ENCODE measurements at regions not wholly inside any gene's neighbourhood (a gene's known extent, or its start where the extent isn't known, plus 50 kb on each side); places are given as distances from the start of the nearest gene placed in this dataset.

GRCh38 chr1:30637183-30637980 lies 86.0 kb downstream of the MATN1 start:
- no peak for DNase-seq

GRCh38 chr1:30636621-30637020 lies 86.8 kb downstream of the MATN1 start:
- no peak for DNase-seq

- DNase-seq: no peak
Observed at GRCh38 chr1:30635391-30635975, 87.9 kb downstream of the MATN1 start.

- no peak for DNase-seq
Observed at GRCh38 chr1:30634507-30634906, 88.9 kb downstream of the MATN1 start.

GRCh38 chr1:30633294-30633693 lies 90.1 kb downstream of the MATN1 start:
- no peak for DNase-seq

- DNase-seq: no peak
Observed at GRCh38 chr1:30632481-30632880, 90.9 kb downstream of the MATN1 start.

GRCh38 chr1:30631700-30632099 lies 91.7 kb downstream of the MATN1 start:
- no peak for DNase-seq

GRCh38 chr1:30629501-30629900 lies 93.9 kb downstream of the MATN1 start:
- no peak for DNase-seq

- no peak for DNase-seq
Observed at GRCh38 chr1:30627994-30628393, 95.4 kb downstream of the MATN1 start.

GRCh38 chr1:30627206-30627605 lies 96.2 kb downstream of the MATN1 start:
- DNase-seq: no peak

GRCh38 chr1:30623431-30623830 lies 100.0 kb downstream of the MATN1 start:
- no peak for DNase-seq

GRCh38 chr1:30619619-30620018 lies 103.8 kb downstream of the MATN1 start:
- no peak for DNase-seq

GRCh38 chr1:30618335-30618747 lies 105.0 kb downstream of the MATN1 start:
- DNase-seq: no peak

- no peak for DNase-seq
Observed at GRCh38 chr1:30616759-30617158, 106.6 kb downstream of the MATN1 start.

GRCh38 chr1:30615816-30616590 lies 107.4 kb downstream of the MATN1 start:
- DNase-seq: no peak

- DNase-seq: no peak
Observed at GRCh38 chr1:30615076-30615795, 108.1 kb downstream of the MATN1 start.

GRCh38 chr1:30613188-30613587 lies 110.2 kb downstream of the MATN1 start:
- DNase-seq: no peak

- DNase-seq: no peak
Observed at GRCh38 chr1:30612536-30613065, 110.8 kb downstream of the MATN1 start.

GRCh38 chr1:30611741-30612309 lies 111.6 kb downstream of the MATN1 start:
- no peak for DNase-seq

- DNase-seq: no peak
Observed at GRCh38 chr1:30610917-30611316, 112.5 kb downstream of the MATN1 start.

GRCh38 chr1:30609999-30610345 lies 113.4 kb downstream of the MATN1 start:
- no peak for DNase-seq

GRCh38 chr1:30609336-30609998 lies 113.9 kb downstream of the MATN1 start:
- no peak for DNase-seq

Measured in NCI-H524 treated with DMSO at 0.1 percent for 48 hours (cell line).